HCT116 (cell line): ENCODE measurements at regions not wholly inside any gene's neighbourhood (a gene's known extent, or its start where the extent isn't known, plus 50 kb on each side); places are given as distances from the start of the nearest gene placed in this dataset.

Source experiments
- ATAC-seq: fragments of 200-7000 bp; cut with Tn5 transposase; 2 replicates; pipeline ENCODE4 v1.9.1; 2020; ENCODE audit warnings: mild to moderate bottlenecking, moderate library complexity
- BruUV-seq: library from RNA; stranded (reverse); fragments of 400-500 nt; replicated peaks from 2 replicates; lab custom pipeline; 2021; lab: Mats Ljungman, UMichigan
- CTCF ChIA-PET: fragments of 300-600 bp; sonication (Branson Sonifier 250); formaldehyde crosslinking; loops from one replicate; lab custom pipeline; 2021; ENCODE audit warnings: antibody characterized with exemption; lab: Charles Lee
- POLR2A ChIA-PET: fragments of 300-600, 350-600 bp; sonication (Branson Sonifier 250); formaldehyde crosslinking; loops from one replicate; lab custom pipeline; 2021; ENCODE audit warnings: antibody characterized with exemption; lab: Charles Lee
- RAD21 ChIA-PET, 2 experiments: fragments of 300-600 bp; sonication (Branson Sonifier 250); formaldehyde crosslinking; loops; one replicate each; lab custom pipeline; 2023; ENCODE audit warnings: low total read pairs in 2 of 2; ENCODE audit not compliant: uncharacterized antibody in 2 of 2, unreplicated experiment in 2 of 2, low non-redundant PET in 1 of 2; lab: Charles Lee
- DNase-seq: peaks from one replicate; pipeline ENCODE4 v3.0.0-alpha.2; 2010; ENCODE audit warnings: low read depth, low spot score
- H2AFZ ChIP-seq: fragments of 200-600 bp; shearing (Covaris generic), sonication (generic); 2 replicates; pipeline ENCODE4 v1.6.1; 2017; ENCODE audit warnings: low read depth, mixed run types, mixed read lengths, antibody characterized with exemption, low read length; ENCODE audit not compliant: poor library complexity, severe bottlenecking
- H3K27ac ChIP-seq: 2 replicates; pipeline ENCODE4 v1.5.1; 2012; ENCODE audit warnings: low read depth, low read length
- H3K27me3 ChIP-seq: fragments of 200-600 bp; sonication (generic); 2 replicates; pipeline ENCODE4 v1.6.1; 2016; ENCODE audit warnings: mixed run types, low read length, mixed read lengths; ENCODE audit not compliant: insufficient read depth
- H3K36me3 ChIP-seq, 2 experiments: fragments of 200-500 bp in 1 of 2; fragments of 200-600 bp in 1 of 2; sonication (Bioruptor generic) in 1 of 2; sonication (generic) in 1 of 2; 2 replicates each; pipeline versions ENCODE4 v1.5.1 to v1.6.1; 2014 to 2016; ENCODE audit warnings: low read length in 2 of 2, inconsistent platforms in 1 of 2, mixed read lengths in 1 of 2, mixed run types in 1 of 2; ENCODE audit not compliant: insufficient read depth in 2 of 2, control insufficient read depth in 1 of 2
- H3K4me1 ChIP-seq, 2 experiments: fragments of 200-600 bp in 1 of 2; sonication (generic) in 1 of 2; 2 replicates each; pipeline versions ENCODE4 v1.5.1 to v1.6.1; 2012 to 2017; ENCODE audit warnings: low read length in 2 of 2, inconsistent platforms in 1 of 2, mild to moderate bottlenecking in 1 of 2, mixed read lengths in 1 of 2, mixed run types in 1 of 2, moderate library complexity in 1 of 2; ENCODE audit not compliant: insufficient read depth in 2 of 2, control insufficient read depth in 1 of 2
- H3K4me2 ChIP-seq: fragments of 200-600 bp; sonication (generic); 2 replicates; pipeline ENCODE4 v1.6.1; 2017; ENCODE audit warnings: mixed run types, low read length, mixed read lengths
- H3K4me3 ChIP-seq, 2 experiments: fragments of 200-600 bp in 1 of 2; sonication (generic) in 1 of 2; replicated peaks in 1 of 2; 2 replicates each; pipeline ENCODE4 v1.5.1; 2011 to 2016; ENCODE audit warnings: low read length in 2 of 2, control low read depth in 1 of 2, low read depth in 1 of 2, mild to moderate bottlenecking in 1 of 2, mixed read lengths in 1 of 2, mixed run types in 1 of 2
- H3K79me2 ChIP-seq: fragments of 200-600 bp; sonication (generic); 2 replicates; pipeline ENCODE4 v1.6.1; 2017; ENCODE audit warnings: mild to moderate bottlenecking, mixed run types, low read length, moderate library complexity, mixed read lengths; ENCODE audit not compliant: insufficient read depth
- H3K9ac ChIP-seq: fragments of 200-600 bp; sonication (generic); 2 replicates; pipeline ENCODE4 v1.6.1; 2016; ENCODE audit warnings: low read length, mixed read lengths
- H3K9me2 ChIP-seq: fragments of 200-600 bp; sonication (generic), shearing (Covaris generic); 2 replicates; pipeline ENCODE4 v1.6.1; 2017; ENCODE audit warnings: mixed run types, mild to moderate bottlenecking, moderate library complexity; ENCODE audit not compliant: insufficient read depth
- H3K9me3 ChIP-seq, 2 experiments: fragments of 200-500 bp in 1 of 2; fragments of 200-600 bp in 1 of 2; sonication (Bioruptor generic) in 1 of 2; sonication (generic) in 1 of 2; 2 replicates each; pipeline ENCODE4 v1.6.1; 2014 to 2017; ENCODE audit warnings: low read length in 2 of 2, mixed read lengths in 2 of 2, inconsistent platforms in 1 of 2, low read depth in 1 of 2, mild to moderate bottlenecking in 1 of 2, mixed run types in 1 of 2, moderate library complexity in 1 of 2; ENCODE audit not compliant: control insufficient read depth in 1 of 2, insufficient read depth in 1 of 2
- H4K20me1 ChIP-seq: fragments of 200-600 bp; sonication (generic), shearing (Covaris generic); 2 replicates; pipeline ENCODE4 v1.6.1; 2017; ENCODE audit warnings: mixed run types, mild to moderate bottlenecking, moderate library complexity; ENCODE audit not compliant: insufficient read depth
- ATF3 ChIP-seq: IDR thresholded peaks from 2 replicates; pipeline ENCODE4 v1.6.1; 2012
- CBX3 ChIP-seq: IDR thresholded peaks from 2 replicates; pipeline ENCODE4 v1.6.1; 2012; ENCODE audit warnings: low read depth
- EGR1 ChIP-seq: IDR thresholded peaks from 2 replicates; pipeline ENCODE4 v1.6.1; 2012; ENCODE audit warnings: low read depth
- ELF1 ChIP-seq: IDR thresholded peaks from 2 replicates; pipeline ENCODE4 v1.6.1; 2012; ENCODE audit warnings: low read depth, borderline replicate concordance
- JUND ChIP-seq: IDR thresholded peaks from 2 replicates; pipeline ENCODE4 v1.6.1; 2012
- MAX ChIP-seq: IDR thresholded peaks from 2 replicates; pipeline ENCODE4 v1.6.1; 2012
- POLR2A ChIP-seq: IDR thresholded peaks from 2 replicates; pipeline ENCODE4 v1.7.0; 2011; ENCODE audit warnings: borderline replicate concordance; ENCODE audit not compliant: insufficient read depth, insufficient read length; ENCODE audit errors: extremely low read depth
- POLR2AphosphoS5 ChIP-seq: IDR thresholded peaks from 2 replicates; pipeline ENCODE4 v1.6.1; 2011; ENCODE audit warnings: mild to moderate bottlenecking, low read depth, low read length, moderate library complexity
- SIN3A ChIP-seq: IDR thresholded peaks from 2 replicates; pipeline ENCODE4 v1.6.1; 2012; ENCODE audit warnings: low read depth
- SRF ChIP-seq: IDR thresholded peaks from 2 replicates; pipeline ENCODE4 v1.6.1; 2012; ENCODE audit warnings: low read depth
- TCF7L2 ChIP-seq: IDR thresholded peaks from 2 replicates; pipeline ENCODE4 v1.7.0; 2011; ENCODE audit warnings: borderline replicate concordance, inconsistent platforms; ENCODE audit not compliant: insufficient read depth, insufficient read length; ENCODE audit errors: extremely low read depth
- YY1 ChIP-seq: IDR thresholded peaks from 2 replicates; pipeline ENCODE4 v1.6.1; 2011; ENCODE audit warnings: low read length, low read depth, moderate library complexity, mild to moderate bottlenecking; ENCODE audit not compliant: insufficient replicate concordance; ENCODE audit errors: extremely low read depth
- ZBTB33 ChIP-seq: IDR thresholded peaks from 2 replicates; pipeline ENCODE4 v1.6.1; 2011; ENCODE audit warnings: mild to moderate bottlenecking, low read length, moderate library complexity; ENCODE audit not compliant: insufficient replicate concordance; ENCODE audit errors: extremely low read depth
- ZFX ChIP-seq: fragments of 450-650 bp; IDR thresholded peaks from 2 replicates; pipeline ENCODE4 v1.6.1; 2017
- intact Hi-C: fragments of 100-400 bp; cut with micrococcal nuclease; formaldehyde crosslinking; loops from 2 replicates; pipeline ENCODE4 v1.10.0; 2022

GRCh38 chr2:236896688-236897087 lies 189.0 kb upstream of the COPS8 start:
- Histone ChIP-seq H3K79me2 (no peaks in the 10 kb centered on the region), H4K20me1 (no peaks in the 10 kb centered on the region), H3K9me3 (no peaks in the 10 kb centered on the region), H3K4me2 (no peak overlapping the region)
- no peak for ATAC-seq
- no peak for TF ChIP-seq ATF3
- no peak for TF ChIP-seq JUND
- TF ChIP-seq CBX3 = no peak
- TF ChIP-seq POLR2A = no peak
- no peak for TF ChIP-seq SRF
- TF ChIP-seq SIN3A = no peak
- TF ChIP-seq ZBTB33 = no peak
- TF ChIP-seq TCF7L2 = no peak
- no peak for TF ChIP-seq MAX
- no peak for TF ChIP-seq YY1
- no peak for TF ChIP-seq POLR2AphosphoS5
- no peak for TF ChIP-seq EGR1
- TF ChIP-seq ZFX = no peak
- TF ChIP-seq ELF1 = no peak
- TF ChIP-seq, all 23 proteins: peak for 0
- Histone ChIP-seq H3K36me3 (no peaks in the 10 kb centered on the region), H2AFZ (no peak overlapping the region), H3K27ac (no peak overlapping the region), H3K9me2 (no peaks in the 10 kb centered on the region), H3K27me3 (peaks cover 52% of the 10 kb centered on the region), H3K4me3 (no peak overlapping the region), H3K9ac (no peak overlapping the region), H3K4me1 (no peaks in the 10 kb centered on the region)
- POLR2A ChIA-PET = no interaction called here
- CTCF ChIA-PET = no interaction called here
- RAD21 ChIA-PET = no interaction called here
- intact Hi-C loops = no loop called here
- BruUV-seq = no TSS peak
- DNase-seq = no peak
